WTC11 (cell line): ENCODE measurements at regions not wholly inside any gene's neighbourhood (a gene's known extent, or its start where the extent isn't known, plus 50 kb on each side); places are given as distances from the start of the nearest gene placed in this dataset.

ENCODE experiments used
- PRRX2 ChIP-seq: fragments of 250-450 bp; sonication (Bioruptor Pico); IDR thresholded peaks from 2 replicates; pipeline ENCODE4 v1.8.0; 2021; ENCODE audit warnings: mild to moderate bottlenecking
- TF ChIP-seq, protein P1 (sequence below): fragments of 200-600 bp; IDR thresholded peaks from 2 replicates; pipeline ENCODE4 v1.8.0; 2022; ENCODE audit warnings: antibody characterized with exemption

DNA sequence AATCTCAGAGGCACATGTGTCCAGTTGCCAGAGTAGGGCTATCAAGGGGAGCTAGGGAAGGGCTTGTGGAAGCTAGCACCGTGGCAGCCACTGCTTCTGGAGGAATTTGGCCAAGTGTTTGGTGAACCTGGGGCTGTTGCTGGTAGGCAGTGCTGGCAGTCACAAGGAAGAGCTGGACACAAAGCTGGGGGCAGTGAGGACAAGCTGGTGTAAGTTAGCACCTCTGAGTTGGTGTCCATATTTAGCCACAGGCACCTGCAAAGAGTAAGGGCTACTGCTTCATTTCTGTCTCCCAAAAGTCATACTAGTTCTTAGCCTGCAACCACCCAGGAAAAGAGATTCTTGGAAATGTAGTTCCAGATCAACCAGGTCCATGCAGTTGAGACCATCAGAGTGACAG is 359.4 kb downstream of the CSNK1G3 start:
- TF ChIP-seq, protein P1, sequence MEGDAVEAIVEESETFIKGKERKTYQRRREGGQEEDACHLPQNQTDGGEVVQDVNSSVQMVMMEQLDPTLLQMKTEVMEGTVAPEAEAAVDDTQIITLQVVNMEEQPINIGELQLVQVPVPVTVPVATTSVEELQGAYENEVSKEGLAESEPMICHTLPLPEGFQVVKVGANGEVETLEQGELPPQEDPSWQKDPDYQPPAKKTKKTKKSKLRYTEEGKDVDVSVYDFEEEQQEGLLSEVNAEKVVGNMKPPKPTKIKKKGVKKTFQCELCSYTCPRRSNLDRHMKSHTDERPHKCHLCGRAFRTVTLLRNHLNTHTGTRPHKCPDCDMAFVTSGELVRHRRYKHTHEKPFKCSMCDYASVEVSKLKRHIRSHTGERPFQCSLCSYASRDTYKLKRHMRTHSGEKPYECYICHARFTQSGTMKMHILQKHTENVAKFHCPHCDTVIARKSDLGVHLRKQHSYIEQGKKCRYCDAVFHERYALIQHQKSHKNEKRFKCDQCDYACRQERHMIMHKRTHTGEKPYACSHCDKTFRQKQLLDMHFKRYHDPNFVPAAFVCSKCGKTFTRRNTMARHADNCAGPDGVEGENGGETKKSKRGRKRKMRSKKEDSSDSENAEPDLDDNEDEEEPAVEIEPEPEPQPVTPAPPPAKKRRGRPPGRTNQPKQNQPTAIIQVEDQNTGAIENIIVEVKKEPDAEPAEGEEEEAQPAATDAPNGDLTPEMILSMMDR, result no peak
- TF ChIP-seq PRRX2 (CRISPR knock-in tag), result no peak
